SK-N-SH (cell line): ENCODE measurements at regions not wholly inside any gene's neighbourhood (a gene's known extent, or its start where the extent isn't known, plus 50 kb on each side); places are given as distances from the start of the nearest gene placed in this dataset.

Experiments used
- CTCF ChIA-PET: fragments of 300-600, 350-600 bp; formaldehyde crosslinking; extraction: SDS; loops from one replicate; lab custom pipeline; 2021; lab: Yijun Ruan, JAX
- POLR2A ChIA-PET: fragments of 350-600 bp; sonication (Branson Sonifier 250); formaldehyde crosslinking; extraction: SDS; loops from one replicate; lab custom pipeline; 2020; ENCODE audit warnings: antibody characterized with exemption, inconsistent platforms; lab: Yijun Ruan, JAX
- DNase-seq: peaks from one replicate; pipeline ENCODE4 v3.0.0; 2012
- H2AFZ ChIP-seq: fragments of 200-600 bp; sonication (generic); 2 replicates; pipeline ENCODE4 v1.8.1; 2016; ENCODE audit warnings: antibody characterized with exemption, mild to moderate bottlenecking, low read depth
- H3F3A ChIP-seq: fragments of 200-600 bp; sonication (generic); replicated peaks from 2 replicates; pipeline ENCODE3; 2016; ENCODE audit warnings: antibody characterized with exemption, mild to moderate bottlenecking; ENCODE audit not compliant: insufficient read depth
- H3K27ac ChIP-seq, 2 experiments: fragments of 200-500 bp in 1 of 2; fragments of 200-600 bp in 1 of 2; sonication (Bioruptor generic) in 1 of 2; sonication (generic), shearing (Covaris generic) in 1 of 2; 2 replicates each; pipeline versions ENCODE4 v1.5.1 to v1.6.1; 2014 to 2016; ENCODE audit warnings: low read depth in 2 of 2, inconsistent platforms in 1 of 2, low read length in 1 of 2, mild to moderate bottlenecking in 1 of 2, mixed read lengths in 1 of 2
- H3K27me3 ChIP-seq: fragments of 200-600 bp; sonication (generic), shearing (Covaris generic); 2 replicates; pipeline ENCODE4 v1.6.1; 2016; ENCODE audit warnings: mixed run types; ENCODE audit not compliant: insufficient read depth
- H3K36me3 ChIP-seq, 2 experiments: fragments of 200-500 bp in 1 of 2; fragments of 200-600 bp in 1 of 2; sonication (Bioruptor generic) in 1 of 2; sonication (generic) in 1 of 2; replicated peaks in 1 of 2; 2 replicates each; pipeline versions ENCODE3 to v1.5.1; 2014 to 2016; ENCODE audit warnings: low read length in 1 of 2, mild to moderate bottlenecking in 1 of 2; ENCODE audit not compliant: insufficient read depth in 2 of 2, control insufficient read depth in 1 of 2
- H3K4me1 ChIP-seq, 2 experiments: fragments of 200-500 bp in 1 of 2; fragments of 200-600 bp in 1 of 2; sonication (Bioruptor generic) in 1 of 2; sonication (generic), shearing (Covaris generic) in 1 of 2; 2 replicates each; pipeline versions ENCODE4 v1.5.1 to v1.6.1; 2014 to 2016; ENCODE audit warnings: low read depth in 1 of 2, low read length in 1 of 2, mixed run types in 1 of 2; ENCODE audit not compliant: insufficient read depth in 2 of 2, control insufficient read depth in 1 of 2
- H3K4me2 ChIP-seq: fragments of 200-600 bp; sonication (generic), shearing (Covaris generic); 2 replicates; pipeline ENCODE4 v1.6.1; 2017; ENCODE audit warnings: mixed run types
- H3K4me3 ChIP-seq, 2 experiments: fragments of 200-500 bp in 1 of 2; fragments of 200-600 bp in 1 of 2; sonication (Bioruptor generic) in 1 of 2; sonication (generic), shearing (Covaris generic) in 1 of 2; 2 replicates each; pipeline versions ENCODE4 v1.5.1 to v1.8.1; 2014 to 2016; ENCODE audit warnings: low read depth in 2 of 2, inconsistent platforms in 1 of 2, low read length in 1 of 2, mild to moderate bottlenecking in 1 of 2, mixed read lengths in 1 of 2, moderate library complexity in 1 of 2
- H3K79me2 ChIP-seq: fragments of 200-600 bp; sonication (generic); 2 replicates; pipeline ENCODE4 v1.8.1; 2017; ENCODE audit warnings: mild to moderate bottlenecking; ENCODE audit not compliant: insufficient read depth
- H3K9ac ChIP-seq: fragments of 200-600 bp; sonication (generic); 2 replicates; pipeline ENCODE4 v1.6.1; 2017; ENCODE audit warnings: mixed run types
- H3K9me2 ChIP-seq: fragments of 200-600 bp; sonication (generic); 2 replicates; pipeline ENCODE4 v1.6.1; 2017; ENCODE audit warnings: mixed run types
- H3K9me3 ChIP-seq: fragments of 200-600 bp; sonication (generic); 2 replicates; pipeline ENCODE4 v1.6.1; 2017; ENCODE audit warnings: mixed run types, mild to moderate bottlenecking, moderate library complexity
- H4K20me1 ChIP-seq: fragments of 200-600 bp; sonication (generic); 2 replicates; pipeline ENCODE4 v1.6.1; 2017; ENCODE audit warnings: mild to moderate bottlenecking, mixed run types; ENCODE audit not compliant: insufficient read depth
- CHD2 ChIP-seq: fragments of 150-350 bp; IDR thresholded peaks from 2 replicates; pipeline ENCODE4 v1.6.1; 2018; ENCODE audit warnings: low read length; ENCODE audit not compliant: partially characterized antibody
- ELF1 ChIP-seq: IDR thresholded peaks from 2 replicates; pipeline ENCODE4 v1.4.0; 2012
- FOXM1 ChIP-seq: IDR thresholded peaks from 2 replicates; pipeline ENCODE4 v1.4.0; 2012; ENCODE audit warnings: low read depth, mild to moderate bottlenecking
- GABPA ChIP-seq: IDR thresholded peaks from 2 replicates; pipeline ENCODE4 v1.4.0; 2012; ENCODE audit warnings: low read depth, mild to moderate bottlenecking
- GATA2 ChIP-seq: sonication (generic); formaldehyde crosslinking; IDR thresholded peaks from 2 replicates; pipeline ENCODE4 v1.5.0; 2020; ENCODE audit warnings: mild to moderate bottlenecking, missing genetic modification reagents
- IRF3 ChIP-seq: fragments of 150-350 bp; IDR thresholded peaks from 2 replicates; pipeline ENCODE4 v1.6.1; 2016; ENCODE audit warnings: mild to moderate bottlenecking, low read depth, low read length
- JUND ChIP-seq: IDR thresholded peaks from 2 replicates; pipeline ENCODE4 v1.4.0; 2012
- MEF2A ChIP-seq: IDR thresholded peaks from 2 replicates; pipeline ENCODE4 v1.4.0; 2012; ENCODE audit warnings: low read depth, borderline replicate concordance
- NFIC ChIP-seq: IDR thresholded peaks from 2 replicates; pipeline ENCODE4 v1.4.0; 2012; ENCODE audit warnings: borderline replicate concordance
- RAD21 ChIP-seq: IDR thresholded peaks from 2 replicates; pipeline ENCODE4 v1.6.1; 2012; ENCODE audit warnings: mild to moderate bottlenecking, low read length
- SIN3A ChIP-seq: IDR thresholded peaks from 2 replicates; pipeline ENCODE4 v1.6.1; 2012; ENCODE audit warnings: low read depth, mild to moderate bottlenecking, low read length, moderate library complexity, borderline replicate concordance
- SMC3 ChIP-seq: IDR thresholded peaks from 2 replicates; pipeline ENCODE4 v1.6.1; 2012; ENCODE audit warnings: low read depth, low read length, improper control_type of control experiment
- TCF12 ChIP-seq: IDR thresholded peaks from 2 replicates; pipeline ENCODE4 v1.4.0; 2012
- USF1 ChIP-seq: IDR thresholded peaks from 2 replicates; pipeline ENCODE4 v1.4.0; 2012; ENCODE audit warnings: low read depth, borderline replicate concordance
- WGBS: methylation state at CpG from one replicate; pipeline ENCODE4 v1.1.6; 2017; ENCODE audit warnings: low lambda C conversion rate; 5-methylcytosine and 5-hydroxymethylcytosine counted together
- TF ChIP-seq, protein P1 (sequence below): IDR thresholded peaks from 2 replicates; pipeline ENCODE4 v1.4.0; 2012; ENCODE audit warnings: low read depth, borderline replicate concordance

DNA sequence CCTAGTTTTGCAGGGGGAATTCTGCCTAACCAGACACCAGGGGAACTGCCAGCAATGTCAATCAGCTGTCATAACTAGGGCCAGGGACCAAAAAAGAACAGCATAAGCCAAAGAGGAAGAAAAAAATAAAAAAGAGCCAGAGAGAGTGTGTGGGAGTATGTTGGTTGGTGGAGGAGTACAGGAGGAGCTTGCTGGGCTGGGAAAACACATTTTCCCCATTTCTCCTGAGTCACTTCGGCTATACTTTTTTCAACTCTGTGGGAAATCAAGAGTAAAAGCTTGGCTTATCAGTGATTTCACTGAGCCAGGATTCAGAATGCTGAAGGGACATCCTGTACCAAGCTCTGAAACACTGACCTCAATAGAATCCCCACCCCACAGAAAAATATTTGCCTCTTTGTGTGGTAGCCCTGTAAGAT, 144.7 kb upstream of the DPH6 start:
- Histone ChIP-seq H3K9me2 (no peaks in the 10 kb centered on the region), H3K36me3 (no peaks in the 10 kb centered on the region), H3K27ac (peak overlapping the region in 1 of 2 experiments; percentile 2; a peak in 1 of 4 replicates), H2AFZ (peak overlapping the region; percentile 67; the same call in 1 of the 2 replicates), H3K9ac (no peak overlapping the region), H3K27me3 (no peaks in the 10 kb centered on the region), H3K9me3 (no peaks in the 10 kb centered on the region), H3K4me1 (no peaks in the 10 kb centered on the region; a peak in 1 of 4 replicates), H3K4me2 (no peak overlapping the region), H4K20me1 (no peaks in the 10 kb centered on the region), H3K79me2 (no peaks in the 10 kb centered on the region), H3K4me3 (no peak overlapping the region)
- CTCF ChIA-PET = interaction anchor here (0.6 kb wide), 1 partner anchor 73 kb away, joined by 3 read pairs; no protein-coding TSS in a partner anchor
- TF ChIP-seq MEF2A = no peak
- no peak for TF ChIP-seq SIN3A
- TF ChIP-seq JUND = no peak
- TF ChIP-seq SMC3 = no peak
- TF ChIP-seq RAD21 = no peak
- TF ChIP-seq TCF12 = no peak
- TF ChIP-seq, protein P1, sequence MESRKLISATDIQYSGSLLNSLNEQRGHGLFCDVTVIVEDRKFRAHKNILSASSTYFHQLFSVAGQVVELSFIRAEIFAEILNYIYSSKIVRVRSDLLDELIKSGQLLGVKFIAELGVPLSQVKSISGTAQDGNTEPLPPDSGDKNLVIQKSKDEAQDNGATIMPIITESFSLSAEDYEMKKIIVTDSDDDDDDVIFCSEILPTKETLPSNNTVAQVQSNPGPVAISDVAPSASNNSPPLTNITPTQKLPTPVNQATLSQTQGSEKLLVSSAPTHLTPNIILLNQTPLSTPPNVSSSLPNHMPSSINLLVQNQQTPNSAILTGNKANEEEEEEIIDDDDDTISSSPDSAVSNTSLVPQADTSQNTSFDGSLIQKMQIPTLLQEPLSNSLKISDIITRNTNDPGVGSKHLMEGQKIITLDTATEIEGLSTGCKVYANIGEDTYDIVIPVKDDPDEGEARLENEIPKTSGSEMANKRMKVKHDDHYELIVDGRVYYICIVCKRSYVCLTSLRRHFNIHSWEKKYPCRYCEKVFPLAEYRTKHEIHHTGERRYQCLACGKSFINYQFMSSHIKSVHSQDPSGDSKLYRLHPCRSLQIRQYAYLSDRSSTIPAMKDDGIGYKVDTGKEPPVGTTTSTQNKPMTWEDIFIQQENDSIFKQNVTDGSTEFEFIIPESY = no peak
- TF ChIP-seq ELF1 = no peak
- no peak for TF ChIP-seq GATA2 (CRISPR knock-in tag)
- TF ChIP-seq CHD2 = no peak
- no peak for TF ChIP-seq NFIC
- no peak for TF ChIP-seq USF1
- TF ChIP-seq, all 33 proteins: peak for 0
- peaks cover 6% of the 10 kb centered on the region for H3F3A ChIP-seq
- POLR2A ChIA-PET = no interaction called here
- 79% methylated on average over 1 of the region's 1 CpG for WGBS
- DNase-seq = no peak

DNA sequence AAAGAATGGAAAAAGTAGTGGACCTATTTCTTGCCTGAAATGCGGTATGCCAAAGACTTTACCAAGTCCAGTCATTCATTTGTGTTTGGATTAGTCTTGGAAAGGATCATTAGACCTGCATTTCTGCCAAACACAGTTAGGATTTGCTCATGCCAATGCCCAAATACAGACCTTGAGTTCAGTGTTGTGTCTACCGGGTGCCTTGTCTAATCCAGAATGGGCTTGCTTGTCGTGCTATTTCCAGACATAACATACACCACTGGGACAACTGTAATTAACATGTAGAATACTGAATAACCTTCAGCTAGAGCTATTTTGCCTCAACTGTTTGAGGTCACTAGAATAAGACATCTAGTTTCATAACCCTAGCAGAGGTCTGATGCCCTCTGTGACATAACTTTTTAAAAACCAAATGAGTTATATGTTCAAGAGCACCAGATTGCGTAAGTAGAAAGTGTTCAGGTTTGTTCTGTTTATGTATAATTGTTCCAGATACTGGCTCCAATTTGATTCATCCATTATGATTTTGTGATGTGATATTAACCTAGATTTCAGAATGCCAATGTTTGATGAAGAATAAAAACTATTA, 145.3 kb upstream of the DPH6 start:
- POLR2A ChIA-PET = no interaction called here

More for the DNA sequence above, 145.3 kb upstream of the DPH6 start:
- no peak for TF ChIP-seq IRF3
- TF ChIP-seq FOXM1 = no peak
- no peak for TF ChIP-seq GABPA
- TF ChIP-seq RAD21 = no peak
- no peak for DNase-seq
- H3K4me2 ChIP-seq = no peak overlapping the region
- H3K4me3 ChIP-seq = no peak overlapping the region
- H3K79me2 ChIP-seq = no peaks in the 10 kb centered on the region
- CTCF ChIA-PET = no interaction called here
- H3K36me3 ChIP-seq = no peaks in the 10 kb centered on the region
- peaks cover 11% of the 10 kb centered on the region for H3F3A ChIP-seq
- no peak overlapping the region for H2AFZ ChIP-seq
- peaks cover 0 to under 1% of the 10 kb centered on the region in 2 experiments; a peak in 2 of 4 replicates for H3K4me1 ChIP-seq
- H3K9me2 ChIP-seq = no peaks in the 10 kb centered on the region
- 95% methylated on average over 4 of the region's 4 CpGs for WGBS
- H3K27ac ChIP-seq = peak overlapping the region in 1 of 2 experiments; percentile 2; a peak in 1 of 4 replicates
- no peaks in the 10 kb centered on the region for H3K9me3 ChIP-seq
- H3K27me3 ChIP-seq = no peaks in the 10 kb centered on the region
- H3K9ac ChIP-seq = no peak overlapping the region
- H4K20me1 ChIP-seq = no peaks in the 10 kb centered on the region
